PC-9 (cell line): ENCODE measurements at regions not wholly inside any gene's neighbourhood (a gene's known extent, or its start where the extent isn't known, plus 50 kb on each side); places are given as distances from the start of the nearest gene placed in this dataset.
"Not testable (repeated sequence)": the region's sequence is repeated elsewhere in the genome, so short reads cannot be mapped to it uniquely, and the experiment has no call there.

Source experiments
- EZH2 ChIP-seq: fragments of 200-600 bp; sonication (generic); IDR thresholded peaks from 2 replicates; pipeline ENCODE4 v1.8.0; 2017; ENCODE audit warnings: antibody characterized with exemption, low read depth
- TF ChIP-seq, protein P1 (sequence below): fragments of 200-600 bp; sonication (generic); conservative IDR thresholded peaks from 2 replicates; pipeline ENCODE4 v1.6.1; 2017; ENCODE audit warnings: mixed run types, antibody characterized with exemption, mild to moderate bottlenecking, moderate library complexity

- TF ChIP-seq, protein P1, sequence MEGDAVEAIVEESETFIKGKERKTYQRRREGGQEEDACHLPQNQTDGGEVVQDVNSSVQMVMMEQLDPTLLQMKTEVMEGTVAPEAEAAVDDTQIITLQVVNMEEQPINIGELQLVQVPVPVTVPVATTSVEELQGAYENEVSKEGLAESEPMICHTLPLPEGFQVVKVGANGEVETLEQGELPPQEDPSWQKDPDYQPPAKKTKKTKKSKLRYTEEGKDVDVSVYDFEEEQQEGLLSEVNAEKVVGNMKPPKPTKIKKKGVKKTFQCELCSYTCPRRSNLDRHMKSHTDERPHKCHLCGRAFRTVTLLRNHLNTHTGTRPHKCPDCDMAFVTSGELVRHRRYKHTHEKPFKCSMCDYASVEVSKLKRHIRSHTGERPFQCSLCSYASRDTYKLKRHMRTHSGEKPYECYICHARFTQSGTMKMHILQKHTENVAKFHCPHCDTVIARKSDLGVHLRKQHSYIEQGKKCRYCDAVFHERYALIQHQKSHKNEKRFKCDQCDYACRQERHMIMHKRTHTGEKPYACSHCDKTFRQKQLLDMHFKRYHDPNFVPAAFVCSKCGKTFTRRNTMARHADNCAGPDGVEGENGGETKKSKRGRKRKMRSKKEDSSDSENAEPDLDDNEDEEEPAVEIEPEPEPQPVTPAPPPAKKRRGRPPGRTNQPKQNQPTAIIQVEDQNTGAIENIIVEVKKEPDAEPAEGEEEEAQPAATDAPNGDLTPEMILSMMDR: not testable (repeated sequence)
- TF ChIP-seq EZH2: not testable (repeated sequence)
Measured at GRCh38 chr18:22602456-22602855, 184.7 kb upstream of the CTAGE1 start.
